ENCODE measurements at regions not wholly inside any gene's neighbourhood (a gene's known extent, or its start where the extent isn't known, plus 50 kb on each side); places are given as distances from the start of the nearest gene placed in this dataset.

GRCh38 chr2:103887625-103888024, 966.3 kb upstream of the POU3F3 start:
- no peak overlapping the region for H3K4me3 ChIP-seq (ENCODE audit: low read depth, low read length)
- TF ChIP-seq CTCF (conservative IDR thresholded peaks at IDR 0.05; ENCODE audit: low read depth, low read length) = no peak
- no peak for DNase-seq (ENCODE audit: low read depth)

- no peak for DNase-seq (ENCODE audit: low read depth)
- H3K4me3 ChIP-seq (ENCODE audit: low read depth, low read length) = no peak overlapping the region
- TF ChIP-seq CTCF (conservative IDR thresholded peaks at IDR 0.05; ENCODE audit: low read depth, low read length) = no peak
Measured at GRCh38 chr2:103896182-103896581, 957.7 kb upstream of the POU3F3 start.

GRCh38 chr2:103898561-103898960, 955.4 kb upstream of the POU3F3 start:
- TF ChIP-seq CTCF (conservative IDR thresholded peaks at IDR 0.05; ENCODE audit: low read depth, low read length) = no peak
- H3K4me3 ChIP-seq (ENCODE audit: low read depth, low read length) = no peak overlapping the region
- DNase-seq (ENCODE audit: low read depth) = no peak

GRCh38 chr2:103902347-103902746, 951.6 kb upstream of the POU3F3 start:
- TF ChIP-seq CTCF (conservative IDR thresholded peaks at IDR 0.05; ENCODE audit: low read depth, low read length) = no peak

GRCh38 chr2:103921161-103921560, 932.8 kb upstream of the POU3F3 start:
- DNase-seq (ENCODE audit: low read depth) = no peak
- no peak for TF ChIP-seq CTCF (conservative IDR thresholded peaks at IDR 0.05; ENCODE audit: low read depth, low read length)
- H3K4me3 ChIP-seq (ENCODE audit: low read depth, low read length) = no peak overlapping the region

More at GRCh38 chr2:103902347-103902746, 951.6 kb upstream of the POU3F3 start:
- no peak for DNase-seq (ENCODE audit: low read depth)
- H3K4me3 ChIP-seq (ENCODE audit: low read depth, low read length) = no peak overlapping the region

- TF ChIP-seq CTCF (conservative IDR thresholded peaks at IDR 0.05; ENCODE audit: low read depth, low read length) = no peak
- DNase-seq (ENCODE audit: low read depth) = no peak
- no peak overlapping the region for H3K4me3 ChIP-seq (ENCODE audit: low read depth, low read length)
Measured at GRCh38 chr2:103942199-103942598, 911.7 kb upstream of the POU3F3 start.

GRCh38 chr2:103945083-103945482, 908.8 kb upstream of the POU3F3 start:
- H3K4me3 ChIP-seq (ENCODE audit: low read depth, low read length) = no peak overlapping the region
- DNase-seq (ENCODE audit: low read depth) = no peak
- no peak for TF ChIP-seq CTCF (conservative IDR thresholded peaks at IDR 0.05; ENCODE audit: low read depth, low read length)

Data from choroid plexus epithelial cell (primary cell).